HUDEP-2 (cell line): ENCODE measurements at regions not wholly inside any gene's neighbourhood (a gene's known extent, or its start where the extent isn't known, plus 50 kb on each side); places are given as distances from the start of the nearest gene placed in this dataset.
"Not testable (repeated sequence)": the region's sequence is repeated elsewhere in the genome, so short reads cannot be mapped to it uniquely, and the experiment has no call there.

Experiments used
- DNase-seq, 76 experiments: peaks; one replicate each; lab custom pipeline; 2025; ENCODE audit not compliant: unreplicated experiment in 76 of 76; lab: John Stamatoyannopoulos, UW

DNA sequence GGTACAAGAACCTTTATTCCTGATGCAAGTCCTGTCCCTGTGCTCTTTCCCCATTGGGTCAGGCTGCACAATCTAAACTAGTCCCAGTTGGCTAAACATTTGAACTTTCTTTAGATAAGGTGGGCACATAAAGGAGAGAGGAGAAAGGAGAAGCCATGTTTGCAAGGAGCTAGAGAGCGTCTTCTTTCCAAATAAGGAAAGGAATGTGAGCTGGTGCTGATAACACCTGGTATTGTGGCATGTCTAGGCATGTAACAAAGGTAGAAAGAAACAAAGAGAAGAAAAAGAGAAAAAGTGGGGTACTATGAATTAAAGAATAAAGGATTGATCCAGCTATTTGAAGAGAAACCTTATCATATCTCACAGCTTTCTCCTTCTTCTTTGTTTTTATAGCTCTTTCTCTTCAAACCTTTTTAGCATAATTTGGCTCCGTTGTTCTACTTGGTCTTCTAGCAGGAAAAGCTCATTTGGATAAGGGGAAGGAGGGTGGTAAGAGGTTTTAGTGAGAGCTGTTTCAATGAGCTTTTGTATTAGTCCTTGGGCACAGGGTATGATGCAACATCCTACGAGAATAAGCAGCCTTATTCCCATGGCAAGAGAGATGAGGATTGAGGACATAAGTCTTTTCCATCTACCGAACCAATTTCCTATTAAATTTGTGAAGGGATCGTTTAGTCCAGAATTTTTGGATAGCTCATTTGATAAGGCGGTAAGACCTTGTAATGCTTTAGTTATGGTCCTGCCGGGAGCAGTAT lies 415.5 kb upstream of the MAN1A1 start:
- DNase-seq = no peak

DNA sequence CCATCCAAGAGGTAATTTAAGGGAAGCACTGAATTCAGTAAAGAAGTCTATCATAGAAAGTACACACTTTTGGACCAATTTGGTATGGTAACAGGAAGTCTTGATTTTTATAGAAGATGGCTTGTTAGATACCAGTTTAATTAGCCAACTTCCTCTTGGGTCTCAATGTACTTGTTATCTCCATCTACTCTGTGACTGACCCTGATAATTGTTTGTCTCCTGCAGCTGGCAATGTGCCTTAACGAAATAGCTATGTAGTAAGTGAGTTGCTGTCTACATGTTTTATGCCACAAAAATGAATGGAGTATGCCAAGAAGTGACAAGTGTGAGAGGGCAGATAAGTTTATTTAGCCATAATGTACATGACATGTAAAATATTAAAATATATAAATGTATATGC lies 410.5 kb upstream of the MAN1A1 start:
- peak in 1 of 76 experiments; percentile 3 for DNase-seq

DNA sequence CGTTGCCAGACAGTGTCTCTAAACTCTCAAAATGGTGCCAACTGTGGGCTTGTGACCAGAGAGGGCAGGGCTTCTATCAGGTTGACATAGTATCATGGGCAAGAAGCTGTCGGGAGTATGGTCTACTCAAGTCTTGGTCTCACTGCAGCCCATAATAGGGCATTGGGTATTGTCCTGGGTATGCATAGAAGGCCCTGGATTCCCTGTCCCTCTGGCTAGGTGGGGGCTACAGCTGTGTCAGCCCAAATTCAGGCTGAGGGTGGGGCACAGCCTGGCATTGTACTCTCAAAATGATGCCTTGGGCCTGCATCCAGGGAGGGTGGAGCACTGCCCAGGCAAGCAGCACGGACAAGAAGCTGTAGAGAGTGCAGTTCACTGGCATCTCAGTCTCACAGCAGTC lies 408.8 kb upstream of the MAN1A1 start:
- DNase-seq = no peak

DNA sequence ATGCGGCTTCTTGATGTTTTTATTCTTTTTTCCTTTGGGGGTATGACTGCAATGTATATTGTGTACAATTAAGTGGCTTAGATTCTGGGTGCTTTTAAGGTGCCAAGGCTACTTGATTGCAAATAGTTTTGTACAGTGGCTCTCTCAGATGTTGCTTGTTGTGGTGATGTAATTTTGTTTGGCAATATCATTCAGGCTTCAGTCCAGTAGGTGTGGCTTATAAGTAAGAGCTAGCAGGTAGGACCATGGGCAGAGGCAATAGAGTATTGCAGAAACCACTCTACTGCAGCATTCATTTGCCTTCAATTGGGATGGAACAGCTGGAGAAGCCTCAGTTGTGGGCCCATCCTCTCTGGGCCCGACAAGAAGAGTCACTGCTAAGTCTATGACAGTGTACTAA lies 407.9 kb upstream of the MAN1A1 start:
- DNase-seq = no peak

DNA sequence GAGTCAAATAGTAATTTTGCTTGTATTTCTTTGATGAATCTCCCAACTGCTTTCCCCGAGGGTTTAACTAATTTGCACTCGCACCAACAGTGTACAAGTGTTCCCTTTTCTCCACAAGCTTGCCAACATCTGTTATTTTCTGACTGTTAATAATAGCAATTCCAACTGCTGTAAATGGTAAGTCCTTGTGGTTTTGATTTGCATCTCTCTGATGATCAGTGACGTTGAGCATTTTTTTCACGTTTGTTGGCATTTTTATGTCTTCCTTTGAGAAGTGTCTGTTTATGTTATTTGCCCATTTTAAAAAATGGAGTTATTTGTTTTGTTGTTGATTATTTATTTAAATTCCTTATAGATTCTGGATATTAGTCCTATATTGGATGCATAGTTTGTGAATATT lies 399.8 kb upstream of the MAN1A1 start:
- no peak for DNase-seq

DNA sequence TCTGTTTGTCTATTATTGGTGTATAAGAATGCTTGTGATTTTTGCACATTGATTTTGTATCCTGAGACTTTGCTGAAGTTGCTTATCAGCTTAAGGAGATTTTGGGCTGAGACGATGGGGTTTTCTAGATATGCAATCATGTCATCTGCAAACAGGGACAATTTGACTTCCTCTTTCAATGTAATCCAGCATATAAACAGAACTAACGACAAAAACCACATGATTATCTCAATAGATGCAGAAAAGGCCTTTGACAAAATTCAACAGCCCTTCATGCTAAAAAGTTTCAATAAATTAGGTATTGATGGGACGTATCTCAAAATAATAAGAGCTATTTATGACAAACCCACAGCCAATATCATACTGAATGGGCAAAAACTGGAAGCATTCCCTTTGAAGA lies 399.0 kb upstream of the MAN1A1 start:
- not testable (repeated sequence) for DNase-seq

DNA sequence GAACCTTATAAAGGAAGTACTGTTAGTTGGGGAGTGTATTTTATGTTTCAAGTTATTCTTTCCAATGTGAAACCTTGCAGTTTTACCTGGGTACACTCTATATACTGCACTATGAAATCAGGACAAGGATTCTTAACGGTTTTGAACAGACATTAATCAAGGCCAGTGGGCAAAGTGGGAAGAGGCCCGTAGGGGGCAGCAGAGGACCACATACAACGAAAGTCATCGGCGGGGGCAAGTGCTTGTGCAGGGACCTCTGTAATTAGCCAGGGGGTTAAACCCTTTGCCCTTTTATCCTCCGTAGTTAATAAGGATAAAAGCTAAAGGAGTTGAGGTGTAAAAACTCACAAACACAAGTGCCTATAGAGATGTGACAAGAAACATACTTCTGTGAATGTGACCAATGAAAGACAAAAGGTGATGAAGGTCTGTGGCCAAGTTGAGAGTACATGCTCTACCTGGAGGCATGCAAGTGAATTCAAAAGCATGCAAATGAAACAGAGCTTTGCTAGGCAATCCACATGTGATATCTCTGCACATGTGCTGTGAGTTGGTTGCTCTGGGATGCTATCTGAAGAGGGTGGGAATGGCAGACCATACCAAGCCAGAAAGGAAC lies 392.7 kb upstream of the MAN1A1 start:
- DNase-seq = peak in 53 of 76 experiments; percentile 4 to 74 (median 40)

DNA sequence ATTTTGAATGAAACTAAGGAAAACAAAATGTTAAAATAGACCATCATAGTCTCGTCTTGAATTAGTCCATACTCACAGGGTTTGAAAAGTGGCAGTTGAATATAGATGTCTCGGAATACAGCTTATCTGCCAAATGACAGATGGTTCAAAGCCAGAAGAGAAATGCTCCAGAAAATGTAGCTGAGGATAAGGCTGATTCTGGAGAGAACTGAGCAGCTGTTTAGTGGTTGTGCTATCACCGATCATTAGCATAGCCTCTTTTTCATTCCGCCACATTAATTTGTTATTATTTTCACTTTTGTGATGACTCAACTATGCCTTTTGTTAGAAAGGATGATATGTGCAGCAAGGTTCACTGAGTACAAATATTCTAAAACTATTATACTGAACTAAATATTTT lies 390.2 kb upstream of the MAN1A1 start:
- DNase-seq = no peak

DNA sequence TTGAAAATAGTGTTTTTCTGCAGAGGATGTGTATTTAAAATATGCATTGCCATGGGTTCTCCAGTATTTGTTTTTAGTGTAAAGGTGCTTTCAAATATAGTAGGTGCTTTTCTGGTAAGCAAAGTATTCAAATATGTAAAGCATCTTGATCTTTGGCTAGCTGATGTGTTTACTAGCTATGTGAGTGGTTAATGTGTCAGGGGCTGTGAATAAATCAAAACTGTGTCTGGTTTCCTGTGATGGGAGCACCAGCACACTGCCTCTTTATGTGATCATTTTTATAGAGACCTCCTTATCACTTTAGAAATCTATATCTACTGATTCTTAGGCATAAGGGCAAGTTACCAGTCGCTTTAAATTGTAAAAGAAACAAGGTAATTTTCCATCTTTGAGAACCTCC lies 388.9 kb upstream of the MAN1A1 start:
- no peak for DNase-seq

DNA sequence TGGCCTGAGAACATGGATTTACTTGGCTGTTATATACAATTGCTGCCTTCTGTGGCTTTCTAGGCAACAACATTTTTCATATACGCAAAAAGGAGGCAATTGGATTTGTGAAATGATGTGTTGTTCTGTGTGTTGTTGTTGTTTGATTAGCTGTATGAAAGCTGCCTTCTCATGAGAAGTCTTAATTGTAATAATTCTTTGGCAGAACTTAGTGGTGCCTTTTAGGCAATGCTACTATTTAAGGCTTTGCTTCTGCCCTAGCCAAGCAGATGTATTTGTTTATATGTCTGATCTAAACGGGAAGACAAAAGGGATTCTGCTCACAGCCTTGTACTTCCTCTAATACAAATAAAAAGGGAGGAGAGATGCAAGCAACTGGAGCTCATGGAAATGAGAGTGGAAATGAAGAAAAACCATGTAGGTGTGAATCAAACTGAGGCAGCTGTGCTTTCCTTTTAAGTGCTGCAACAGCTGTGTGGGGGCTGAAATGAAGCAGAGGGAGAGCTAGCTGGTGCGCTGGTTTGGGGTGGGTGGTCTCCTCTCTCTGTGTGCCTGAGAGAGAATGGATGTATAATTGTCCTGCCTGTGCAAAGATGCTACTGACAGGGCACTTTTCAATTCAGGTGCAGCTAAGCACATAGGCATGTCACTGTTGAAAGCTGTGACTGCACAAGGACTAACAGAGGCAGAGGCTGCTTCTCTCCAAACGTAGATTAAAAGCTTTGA lies 386.9 kb upstream of the MAN1A1 start:
- no peak for DNase-seq

DNA sequence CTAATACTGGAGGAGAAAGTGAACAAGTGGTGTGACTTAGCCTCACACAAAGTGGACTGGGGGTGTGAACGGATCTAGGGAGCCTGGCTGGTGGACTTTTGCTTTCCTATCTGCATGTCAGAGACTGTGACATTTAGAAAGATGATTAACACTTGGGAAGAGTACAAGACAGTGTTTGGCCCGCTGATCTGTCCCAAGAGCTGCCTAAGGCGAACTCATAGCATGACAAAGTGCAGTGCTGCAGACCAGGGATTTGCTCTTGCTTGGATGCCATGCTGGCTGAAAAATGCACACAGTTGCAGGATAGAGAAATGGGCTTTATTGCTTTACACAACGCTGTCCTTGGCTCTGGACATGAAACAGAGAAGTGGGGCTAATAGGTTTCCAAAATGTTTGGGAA lies 386.0 kb upstream of the MAN1A1 start:
- DNase-seq = no peak

DNA sequence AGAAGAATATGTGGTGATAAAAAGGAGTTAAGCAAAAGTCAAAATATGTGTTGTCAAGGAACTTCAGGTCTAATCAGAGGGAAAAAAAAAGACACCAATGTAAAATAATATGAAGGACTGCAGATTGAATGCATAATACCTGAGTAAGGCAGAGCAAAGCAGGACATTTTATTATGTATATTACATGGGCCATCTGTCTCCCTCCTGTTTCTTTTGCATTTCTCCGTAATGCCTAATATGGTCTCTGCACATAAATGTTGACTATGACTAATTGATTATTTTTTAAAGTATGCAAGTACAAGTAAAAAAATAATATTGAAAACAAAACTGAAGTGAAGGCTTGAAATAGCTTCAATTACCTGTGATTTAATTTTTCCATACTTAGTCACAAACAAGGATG lies 384.7 kb upstream of the MAN1A1 start:
- DNase-seq = no peak

DNA sequence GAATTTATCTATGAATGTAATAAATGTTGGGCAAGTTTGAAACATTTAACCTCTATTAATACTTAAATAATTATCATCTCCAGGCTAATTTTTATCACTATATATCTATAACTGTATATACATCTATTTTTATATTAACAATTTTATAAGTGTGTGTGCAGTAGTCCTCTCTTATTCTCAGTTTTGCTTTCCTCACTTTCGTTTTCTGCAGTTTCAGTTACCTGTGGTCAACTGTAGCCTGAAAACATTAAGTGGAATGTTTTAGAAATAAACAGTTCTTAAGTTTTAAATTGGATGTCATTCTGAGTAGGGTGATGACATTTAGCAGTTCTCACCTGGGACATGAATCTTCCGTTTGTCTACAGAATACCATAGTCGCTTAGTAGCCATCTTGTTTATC lies 379.4 kb upstream of the MAN1A1 start:
- no peak for DNase-seq

DNA sequence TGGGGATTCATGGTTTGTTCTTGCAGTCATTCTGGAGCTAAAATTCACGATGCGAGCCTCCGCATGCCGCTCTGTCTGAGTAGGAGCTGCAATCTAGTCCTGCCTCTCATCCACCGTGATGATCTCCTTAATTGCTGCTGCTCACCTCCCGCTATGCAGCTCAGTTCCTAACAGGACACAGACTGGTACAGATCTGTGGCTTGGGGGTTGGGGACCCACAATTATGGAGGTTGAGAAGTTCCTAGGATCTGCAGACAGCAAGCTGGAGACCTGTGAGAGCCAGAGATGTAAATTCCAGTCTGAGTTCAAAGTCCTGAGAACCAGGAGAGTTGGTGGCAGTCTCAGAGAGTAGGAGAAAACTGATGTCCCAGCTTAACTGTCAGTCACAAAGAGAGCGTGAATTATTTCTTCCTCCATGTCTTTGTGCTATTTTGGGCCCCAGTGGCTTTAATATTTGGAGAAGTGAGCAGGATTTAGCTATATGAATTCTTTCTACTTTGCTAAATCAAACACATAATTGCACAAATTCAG lies 378.7 kb upstream of the MAN1A1 start:
- DNase-seq = no peak

DNA sequence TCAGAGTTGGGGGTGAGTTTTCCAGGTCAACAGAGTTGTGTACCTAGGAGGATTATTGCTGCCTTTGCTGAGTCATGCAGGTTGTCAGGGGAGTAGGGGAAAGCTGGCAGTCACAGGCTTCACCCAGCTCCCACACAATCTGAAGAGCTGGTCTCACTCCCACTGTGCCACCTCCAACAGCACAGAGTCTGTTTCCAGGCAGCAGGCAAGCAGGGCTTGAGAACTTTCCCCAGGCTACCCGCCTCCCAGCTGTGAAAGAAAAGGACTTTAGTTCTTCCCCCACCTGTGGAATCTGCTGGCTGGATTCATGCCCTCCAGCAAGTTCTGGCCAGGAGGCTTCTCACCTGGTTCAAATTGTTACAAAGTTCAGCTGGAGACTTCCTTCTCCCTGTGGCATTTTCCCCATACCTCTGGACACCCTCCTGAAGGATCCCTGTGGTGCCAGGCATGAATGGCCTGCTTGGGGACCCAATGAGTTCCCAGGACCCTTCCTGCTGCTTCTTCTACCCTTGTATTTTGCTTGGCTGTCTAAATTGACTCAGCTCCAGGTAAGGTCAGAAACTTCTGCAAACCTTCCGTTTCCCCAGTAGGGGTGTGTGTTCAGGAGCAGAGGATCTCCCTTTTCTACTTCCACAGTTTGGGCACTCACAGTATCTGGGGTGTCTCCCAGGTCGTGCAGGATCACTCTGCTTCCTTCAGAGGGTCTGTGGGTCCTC lies 378.1 kb upstream of the MAN1A1 start:
- DNase-seq = no peak

DNA sequence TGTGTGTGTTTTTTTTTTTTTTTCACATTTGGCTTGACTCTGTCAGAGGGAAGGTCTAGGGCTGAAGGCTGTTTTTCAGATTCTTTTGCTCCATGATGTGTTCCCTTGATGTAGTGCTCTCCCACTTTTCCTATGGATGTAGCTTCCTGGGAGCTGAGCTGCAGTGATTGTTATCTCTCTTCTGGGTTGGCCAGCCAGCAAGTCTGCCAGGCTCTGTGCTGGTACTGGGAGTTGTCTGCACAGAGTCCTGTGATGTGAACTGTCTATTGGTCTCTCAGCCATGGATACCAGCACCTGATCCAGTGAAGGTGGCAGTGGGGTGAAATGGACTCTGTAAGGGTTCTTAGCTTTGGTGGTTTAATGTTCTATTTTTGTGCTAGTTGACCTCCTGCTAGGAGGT lies 377.4 kb upstream of the MAN1A1 start:
- DNase-seq = not testable (repeated sequence)

DNA sequence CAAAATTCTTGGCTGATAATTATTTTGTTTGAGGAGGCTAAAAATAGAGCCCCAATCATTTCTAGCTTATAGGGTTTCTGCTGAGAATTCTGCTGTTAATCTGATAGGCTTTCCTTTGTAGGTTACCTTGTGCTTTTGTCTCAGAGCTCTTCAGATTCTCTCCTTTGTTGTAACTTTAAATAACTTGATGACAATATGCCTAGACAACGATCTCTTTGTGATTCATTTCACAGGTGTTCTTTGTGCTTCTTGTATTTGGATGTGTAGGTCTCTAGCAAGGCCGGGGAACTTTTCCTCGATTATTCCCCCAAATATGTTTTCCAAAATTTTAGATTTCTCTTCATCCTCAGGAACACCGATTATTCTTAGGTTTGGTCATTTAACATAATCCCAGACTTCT lies 376.5 kb upstream of the MAN1A1 start:
- DNase-seq = no peak

DNA sequence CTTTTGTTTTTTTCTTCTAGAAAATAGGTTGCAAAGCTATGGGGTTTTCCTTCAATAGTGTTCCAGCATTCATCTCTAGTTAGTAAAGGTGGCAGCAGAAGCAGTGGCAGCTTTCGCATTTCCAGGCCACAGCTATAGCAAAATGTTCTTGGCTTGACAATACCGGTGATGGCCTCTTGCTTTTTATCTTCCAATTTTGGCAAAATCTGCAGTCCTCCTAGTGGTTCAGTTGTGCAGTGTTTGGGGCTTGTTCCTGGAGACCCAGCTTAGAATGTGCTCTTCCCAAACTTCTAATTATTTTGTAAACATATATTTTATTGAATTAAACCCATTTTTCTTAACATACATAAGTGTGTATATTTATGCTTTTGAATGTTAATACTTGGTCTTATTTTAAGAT lies 370.6 kb upstream of the MAN1A1 start:
- DNase-seq = peak in 6 of 76 experiments; percentile 6 to 26 (median 12)

DNA sequence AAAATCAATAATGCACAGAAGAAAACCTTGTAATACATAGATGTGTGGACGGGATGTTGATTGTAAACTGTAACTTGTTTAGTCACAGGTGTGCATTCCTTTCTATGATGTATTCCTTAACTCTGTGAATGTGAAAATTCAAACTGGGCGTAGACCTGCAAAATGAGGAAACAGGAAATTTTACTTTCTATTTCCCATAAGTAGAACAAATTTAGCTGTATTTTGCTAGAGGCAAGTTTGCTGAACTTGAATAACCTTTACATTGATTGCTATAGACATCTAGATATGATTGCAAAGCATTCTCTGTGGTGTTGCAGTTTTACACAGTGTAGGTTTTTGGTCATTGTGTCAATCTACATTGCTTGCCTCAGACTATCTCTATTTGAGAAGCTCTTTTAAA lies 368.4 kb upstream of the MAN1A1 start:
- DNase-seq = no peak

DNA sequence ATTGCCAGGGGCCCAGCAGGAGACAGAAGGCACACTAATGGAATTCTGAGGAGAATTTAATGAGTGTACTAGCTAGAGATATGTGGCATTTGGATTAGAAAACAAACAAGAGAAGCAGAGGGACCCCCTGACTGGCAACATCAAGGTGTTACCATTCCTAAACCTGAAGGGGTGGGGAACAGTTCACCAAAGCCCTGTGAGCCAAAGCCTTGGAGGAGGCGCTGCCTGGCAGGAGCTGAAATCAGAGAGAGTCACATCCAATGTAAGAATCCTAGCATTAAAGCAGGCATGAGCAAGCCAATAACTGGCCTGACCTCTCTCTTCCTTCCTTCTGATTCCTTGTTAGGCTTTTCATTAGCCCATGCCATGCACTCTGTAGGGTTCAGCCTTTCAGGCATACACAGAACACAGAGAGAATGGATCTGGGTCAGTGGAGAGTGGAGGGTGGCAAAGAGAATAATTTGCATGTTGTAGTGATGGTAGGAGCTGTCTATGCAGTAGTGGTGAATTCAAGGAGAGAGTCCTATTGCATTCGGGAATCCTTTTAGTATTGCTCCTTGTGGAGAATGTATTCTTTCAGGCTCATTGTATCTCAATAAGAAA lies 367.2 kb upstream of the MAN1A1 start:
- DNase-seq = no peak

DNA sequence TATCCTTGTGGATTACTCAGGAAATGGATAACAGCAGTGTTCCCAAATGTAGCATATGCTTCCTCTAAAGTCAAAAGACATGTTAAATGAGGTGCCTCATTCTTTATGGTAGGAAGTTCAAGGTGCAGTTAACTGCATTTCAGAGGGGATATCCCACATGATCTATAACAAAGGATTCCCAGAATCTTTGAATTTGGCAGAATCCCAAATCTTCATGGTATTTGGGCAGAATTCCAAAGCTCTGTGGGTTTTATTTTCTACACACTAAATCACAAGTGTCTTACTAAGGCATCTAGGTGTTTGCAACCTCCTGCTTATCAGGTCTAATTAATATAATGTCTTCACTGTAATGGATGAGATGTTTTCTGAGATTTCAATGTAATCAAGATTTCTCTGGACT lies 364.3 kb upstream of the MAN1A1 start:
- no peak for DNase-seq
